Tongue (tissue), 1 donor: ENCODE measurements at regions not wholly inside any gene's neighbourhood (a gene's known extent, or its start where the extent isn't known, plus 50 kb on each side); places are given as distances from the start of the nearest gene placed in this dataset.

Source experiments
- DNase-seq: peaks from one replicate; pipeline ENCODE4 v3.0.0-alpha.2; 2015

GRCh38 chr14:83312511-83312910 lies 1778.9 kb upstream of the SEL1L start:
- DNase-seq, result no peak

- no peak for DNase-seq
Observed at GRCh38 chr14:83314764-83315163, 1781.1 kb upstream of the SEL1L start.

GRCh38 chr14:83316356-83316755 lies 1782.7 kb upstream of the SEL1L start:
- no peak for DNase-seq

GRCh38 chr14:83320837-83321236 lies 1787.2 kb upstream of the SEL1L start:
- no peak for DNase-seq

- DNase-seq, result no peak
Observed at GRCh38 chr14:83331513-83331912, 1797.9 kb upstream of the SEL1L start.

GRCh38 chr14:83342590-83342989 lies 1808.9 kb upstream of the SEL1L start:
- DNase-seq, result peak; percentile 2

GRCh38 chr14:83347874-83348273 lies 1814.2 kb upstream of the SEL1L start:
- no peak for DNase-seq

- DNase-seq, result no peak
Observed at GRCh38 chr14:83355609-83356008, 1822.0 kb upstream of the SEL1L start.

GRCh38 chr14:83356080-83356479 lies 1822.4 kb upstream of the SEL1L start:
- DNase-seq, result no peak

GRCh38 chr14:83372271-83372670 lies 1838.6 kb upstream of the SEL1L start:
- no peak for DNase-seq

GRCh38 chr14:83379436-83379835 lies 1845.8 kb upstream of the SEL1L start:
- peak; percentile 7 for DNase-seq

- DNase-seq, result no peak
Observed at GRCh38 chr14:83384253-83384652, 1850.6 kb upstream of the SEL1L start.

GRCh38 chr14:83395321-83395720 lies 1861.7 kb upstream of the SEL1L start:
- no peak for DNase-seq

GRCh38 chr14:83416476-83416875 lies 1882.8 kb upstream of the SEL1L start:
- DNase-seq, result no peak

- DNase-seq, result peak; percentile 11
Observed at GRCh38 chr14:83419420-83419819, 1885.8 kb upstream of the SEL1L start.

GRCh38 chr14:83421711-83422110 lies 1888.1 kb upstream of the SEL1L start:
- no peak for DNase-seq

- no peak for DNase-seq
Observed at GRCh38 chr14:83425138-83425537, 1891.5 kb upstream of the SEL1L start.

- DNase-seq, result no peak
Observed at GRCh38 chr14:83425706-83426105, 1892.1 kb upstream of the SEL1L start.

- DNase-seq, result no peak
Observed at GRCh38 chr14:83433618-83434017, 1900.0 kb upstream of the SEL1L start.

GRCh38 chr14:83441801-83442200 lies 1908.1 kb upstream of the SEL1L start:
- no peak for DNase-seq

- no peak for DNase-seq
Observed at GRCh38 chr14:83455561-83455960, 1921.9 kb upstream of the SEL1L start.

- no peak for DNase-seq
Observed at GRCh38 chr14:83461521-83461920, 1927.9 kb upstream of the SEL1L start.

- no peak for DNase-seq
Observed at GRCh38 chr14:83462759-83463158, 1929.1 kb upstream of the SEL1L start.

- DNase-seq, result peak; percentile 67
Observed at GRCh38 chr14:83463500-83464098, 1929.9 kb upstream of the SEL1L start.

GRCh38 chr14:83467811-83468210 lies 1934.2 kb upstream of the SEL1L start:
- no peak for DNase-seq
